Endothelial cell of umbilical vein (primary cell): ENCODE measurements at regions not wholly inside any gene's neighbourhood (a gene's known extent, or its start where the extent isn't known, plus 50 kb on each side); places are given as distances from the start of the nearest gene placed in this dataset.

Source experiments
- BruUV-seq: library from RNA; stranded (reverse); fragments of 400-500 nt; replicated peaks from 2 replicates; lab custom pipeline; 2021; lab: Mats Ljungman, UMichigan
- CTCF ChIA-PET: fragments of 300-600, 350-600 bp; sonication (Branson Sonifier 250); formaldehyde crosslinking; loops from one replicate; lab custom pipeline; 2021; ENCODE audit warnings: antibody characterized with exemption, inconsistent platforms; lab: Charles Lee
- POLR2A ChIA-PET: fragments of 300-600, 350-600 bp; sonication (Branson Sonifier 250); formaldehyde crosslinking; loops from one replicate; lab custom pipeline; 2021; ENCODE audit warnings: antibody characterized with exemption, inconsistent platforms; lab: Charles Lee
- DNase-seq: peaks from one replicate; pipeline ENCODE4 v3.0.0-alpha.2; 2011; ENCODE audit warnings: low read depth, low spot score
- FAIRE-seq: peaks from 2 replicates; lab custom pipeline; 2011; peaks lifted over from hg19 to GRCh38; lab: Jason Lieb, UNC
- H2AFZ ChIP-seq: 2 replicates; pipeline ENCODE4 v1.6.0; 2012; ENCODE audit warnings: low read depth, low read length, control low read depth, inconsistent platforms
- H3K27ac ChIP-seq: 2 replicates; pipeline ENCODE4 v1.5.1; 2011; ENCODE audit warnings: low read depth, mild to moderate bottlenecking, control low read depth, low read length, moderate library complexity; ENCODE audit not compliant: insufficient read depth
- H3K27me3 ChIP-seq, 2 experiments: 2 replicates each; pipeline versions ENCODE4 v1.6.0 to v1.6.1; 2011; ENCODE audit warnings: low read length in 2 of 2, mixed read lengths in 1 of 2; ENCODE audit not compliant: control insufficient read depth in 2 of 2, insufficient read depth in 2 of 2
- H3K36me3 ChIP-seq, 2 experiments: 2 replicates in 1 of 2; 3 replicates in 1 of 2; pipeline ENCODE4 v1.5.1; 2011; ENCODE audit warnings: low read length in 2 of 2, mild to moderate bottlenecking in 1 of 2, moderate library complexity in 1 of 2; ENCODE audit not compliant: control insufficient read depth in 2 of 2, insufficient read depth in 2 of 2; ENCODE audit errors: extremely low read depth in 1 of 2
- H3K4me1 ChIP-seq: 3 replicates; pipeline ENCODE4 v1.5.1; 2011; ENCODE audit warnings: mild to moderate bottlenecking, low read length; ENCODE audit not compliant: control insufficient read depth, insufficient read depth; ENCODE audit errors: extremely low read depth
- H3K4me2 ChIP-seq: 2 replicates; pipeline ENCODE4 v1.6.1; 2011; ENCODE audit warnings: low read length, control low read depth, mixed read lengths; ENCODE audit not compliant: insufficient read depth
- H3K4me3 ChIP-seq, 3 experiments: fragments of 200-600 bp in 1 of 3; sonication (generic), shearing (Covaris generic) in 1 of 3; replicated peaks in 1 of 3; 2 replicates each; pipeline ENCODE4 v1.5.1; 2011 to 2016; ENCODE audit warnings: control low read depth in 3 of 3, low read length in 3 of 3, mild to moderate bottlenecking in 2 of 3, inconsistent platforms in 1 of 3, low read depth in 1 of 3, moderate library complexity in 1 of 3; ENCODE audit not compliant: insufficient read depth in 1 of 3
- H3K79me2 ChIP-seq: 2 replicates; pipeline ENCODE4 v1.6.0; 2012; ENCODE audit warnings: low read length, inconsistent platforms; ENCODE audit not compliant: control insufficient read depth, insufficient read depth
- H3K9ac ChIP-seq: replicated peaks from 2 replicates; pipeline ENCODE3; 2011; ENCODE audit warnings: low read length, control low read depth; ENCODE audit not compliant: insufficient read depth; ENCODE audit errors: extremely low read depth
- H3K9me1 ChIP-seq: replicated peaks from 3 replicates; pipeline ENCODE4 v1.6.0; 2011; ENCODE audit warnings: mild to moderate bottlenecking, low read length; ENCODE audit not compliant: control insufficient read depth, insufficient read depth; ENCODE audit errors: extremely low read depth
- H3K9me3 ChIP-seq: replicated peaks from 2 replicates; pipeline ENCODE4 v1.5.1; 2012; ENCODE audit warnings: low read length, inconsistent platforms; ENCODE audit not compliant: control insufficient read depth, insufficient read depth
- H4K20me1 ChIP-seq: replicated peaks from 2 replicates; pipeline ENCODE3; 2011; ENCODE audit warnings: mild to moderate bottlenecking, low read length; ENCODE audit not compliant: control insufficient read depth, insufficient read depth; ENCODE audit errors: extremely low read depth
- EZH2 ChIP-seq: IDR thresholded peaks from 2 replicates; pipeline ENCODE4 v1.6.1; 2012; ENCODE audit warnings: borderline replicate concordance, low read depth, mild to moderate bottlenecking, moderate library complexity, low read length, inconsistent platforms; ENCODE audit not compliant: severe bottlenecking
- FOS ChIP-seq: IDR thresholded peaks from 2 replicates; pipeline ENCODE4 v1.6.1; 2011; ENCODE audit warnings: mild to moderate bottlenecking, low read length, moderate library complexity, borderline replicate concordance; ENCODE audit not compliant: insufficient read depth
- GATA2 ChIP-seq: IDR thresholded peaks from 2 replicates; pipeline ENCODE4 v1.7.0; 2011; ENCODE audit warnings: low read depth, mild to moderate bottlenecking, moderate library complexity, mixed read lengths, low read length; ENCODE audit not compliant: insufficient read length, insufficient read depth
- JUN ChIP-seq: IDR thresholded peaks from 2 replicates; pipeline ENCODE4 v1.6.1; 2011; ENCODE audit warnings: borderline replicate concordance, low read depth; ENCODE audit not compliant: insufficient read length, insufficient read depth
- MYC ChIP-seq: IDR thresholded peaks from one replicate; pipeline ENCODE4 v1.6.1; 2011; ENCODE audit warnings: mild to moderate bottlenecking, low read depth, low read length
- POLR2A ChIP-seq: IDR thresholded peaks from 2 replicates; pipeline ENCODE4 v1.6.1; 2012; ENCODE audit warnings: low read depth, mild to moderate bottlenecking, control low read depth, low read length
- POLR2AphosphoS5 ChIP-seq: IDR thresholded peaks from 2 replicates; pipeline ENCODE4 v1.6.1; 2012; ENCODE audit warnings: low read depth, mild to moderate bottlenecking, control low read depth, low read length, moderate library complexity; ENCODE audit not compliant: insufficient read depth
- dilution Hi-C: fragments of 300-500 bp; cut with MboI; formaldehyde crosslinking; loops from one replicate; pipeline ENCODE4 v1.15.0; 2019; ENCODE audit warnings: low sequenced_read_pairs; ENCODE audit not compliant: extremely low pct_ligation_motif_present
- intact Hi-C: fragments of 100-400 bp; cut with micrococcal nuclease; formaldehyde crosslinking; loops from one replicate; pipeline ENCODE4 v1.10.0; 2022
- TF ChIP-seq, protein P1 (sequence below), 2 donors: IDR thresholded peaks; 1 replicate in 1 of 2; 2 replicates in 1 of 2; pipeline ENCODE4 v1.5.1; 2011; ENCODE audit warnings: low read length in 2 of 2, mild to moderate bottlenecking in 2 of 2, moderate library complexity in 2 of 2, control low read depth in 1 of 2, inconsistent platforms in 1 of 2, low read depth in 1 of 2; ENCODE audit not compliant: insufficient read depth in 1 of 2; ENCODE audit errors: extremely low read depth in 1 of 2
- TF ChIP-seq, protein P2 (sequence below): IDR thresholded peaks from 2 replicates; pipeline ENCODE4 v1.6.1; 2011; ENCODE audit not compliant: insufficient read depth, insufficient read length

DNA sequence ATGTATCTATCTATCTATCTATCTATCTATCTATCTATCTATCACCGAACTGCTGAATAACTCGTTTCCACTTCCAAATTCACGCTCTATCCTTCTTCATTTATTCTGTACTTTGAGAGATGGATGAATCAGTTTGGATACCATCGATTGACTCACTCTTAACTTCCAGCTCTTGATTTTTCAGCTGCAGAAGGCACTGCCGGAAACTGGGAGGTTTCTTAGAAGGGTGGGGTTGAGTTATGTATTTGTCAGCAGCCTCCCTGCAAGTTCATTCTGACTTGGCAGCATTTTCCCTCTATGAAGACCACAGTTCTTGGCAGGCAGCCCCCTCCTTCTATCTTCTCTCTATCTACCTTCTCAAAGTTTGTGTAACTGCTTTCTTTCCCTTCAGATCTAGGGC is 112.0 kb upstream of the MAGEB18 start:
- TF ChIP-seq POLR2A (no peak), MYC (no peak), EZH2 (no peak), POLR2AphosphoS5 (no peak), FOS (no peak), GATA2 (no peak), JUN (no peak)
- TF ChIP-seq, protein P1, sequence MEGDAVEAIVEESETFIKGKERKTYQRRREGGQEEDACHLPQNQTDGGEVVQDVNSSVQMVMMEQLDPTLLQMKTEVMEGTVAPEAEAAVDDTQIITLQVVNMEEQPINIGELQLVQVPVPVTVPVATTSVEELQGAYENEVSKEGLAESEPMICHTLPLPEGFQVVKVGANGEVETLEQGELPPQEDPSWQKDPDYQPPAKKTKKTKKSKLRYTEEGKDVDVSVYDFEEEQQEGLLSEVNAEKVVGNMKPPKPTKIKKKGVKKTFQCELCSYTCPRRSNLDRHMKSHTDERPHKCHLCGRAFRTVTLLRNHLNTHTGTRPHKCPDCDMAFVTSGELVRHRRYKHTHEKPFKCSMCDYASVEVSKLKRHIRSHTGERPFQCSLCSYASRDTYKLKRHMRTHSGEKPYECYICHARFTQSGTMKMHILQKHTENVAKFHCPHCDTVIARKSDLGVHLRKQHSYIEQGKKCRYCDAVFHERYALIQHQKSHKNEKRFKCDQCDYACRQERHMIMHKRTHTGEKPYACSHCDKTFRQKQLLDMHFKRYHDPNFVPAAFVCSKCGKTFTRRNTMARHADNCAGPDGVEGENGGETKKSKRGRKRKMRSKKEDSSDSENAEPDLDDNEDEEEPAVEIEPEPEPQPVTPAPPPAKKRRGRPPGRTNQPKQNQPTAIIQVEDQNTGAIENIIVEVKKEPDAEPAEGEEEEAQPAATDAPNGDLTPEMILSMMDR (IDR thresholded peaks at IDR 0.05; ENCODE audit: extremely low read depth in 1 of 2, insufficient read depth in 1 of 2, low read depth in 1 of 2, low read length in 2 of 2) = no peak
- TF ChIP-seq, protein P2, sequence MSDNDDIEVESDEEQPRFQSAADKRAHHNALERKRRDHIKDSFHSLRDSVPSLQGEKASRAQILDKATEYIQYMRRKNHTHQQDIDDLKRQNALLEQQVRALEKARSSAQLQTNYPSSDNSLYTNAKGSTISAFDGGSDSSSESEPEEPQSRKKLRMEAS = no peak
- POLR2A ChIA-PET = no interaction called here
- Histone ChIP-seq H3K27ac (no peak overlapping the region), H3K79me2 (no peaks in the 10 kb centered on the region), H3K9me3 (no peaks in the 10 kb centered on the region), H4K20me1 (no peaks in the 10 kb centered on the region), H3K9ac (no peak overlapping the region), H3K4me1 (no peaks in the 10 kb centered on the region), H3K27me3 (no peaks in the 10 kb centered on the region), H3K36me3 (no peaks in the 10 kb centered on the region), H2AFZ (no peak overlapping the region), H3K4me3 (no peak overlapping the region), H3K9me1 (no peaks in the 10 kb centered on the region), H3K4me2 (no peak overlapping the region)
- DNase-seq (no peak), FAIRE-seq (no peak)
- intact Hi-C loops (no loop called here), dilution Hi-C loops (no loop called here)
- CTCF ChIA-PET = no interaction called here
- no TSS peak for BruUV-seq
